Stomach (tissue), 8 donors: ENCODE measurements at regions not wholly inside any gene's neighbourhood (a gene's known extent, or its start where the extent isn't known, plus 50 kb on each side); places are given as distances from the start of the nearest gene placed in this dataset.
A peak's percentile ranks its signal among the peaks of the same experiment; 100 is the strongest.
"Not testable (repeated sequence)": the region's sequence is repeated elsewhere in the genome, so short reads cannot be mapped to it uniquely, and the experiment has no call there.

Experiments
- DNase-seq, 2 donors: peaks; one replicate each; pipeline versions ENCODE4 v3.0.0 to v3.0.0-alpha.2; 2013 to 2019
- H3K27ac ChIP-seq, 5 donors: fragments of 200-600 bp in 4 of 5; sonication (generic) in 4 of 5; one replicate each; pipeline ENCODE4 v1.5.1; 2013 to 2019; ENCODE audit warnings: mild to moderate bottlenecking in 1 of 5, moderate library complexity in 1 of 5
- H3K27me3 ChIP-seq, 3 donors: fragments of 200-600 bp; sonication (generic); one replicate each; pipeline ENCODE4 v1.5.1; 2017 to 2019; ENCODE audit warnings: mixed run types in 1 of 3
- H3K36me3 ChIP-seq, 4 donors: fragments of 200-600 bp; sonication (generic); 1 replicate in 3 of 4; 2 replicates in 1 of 4; pipeline ENCODE4 v1.5.1; 2016 to 2019
- H3K4me1 ChIP-seq, 4 donors: fragments of 200-600 bp; sonication (generic); one replicate each; pipeline ENCODE4 v1.5.1; 2016 to 2019
- H3K4me3 ChIP-seq, 4 donors: fragments of 200-600 bp; sonication (generic) in 3 of 4; one replicate each; pipeline ENCODE4 v1.5.1; 2016 to 2019; ENCODE audit warnings: mild to moderate bottlenecking in 1 of 4
- H3K9me3 ChIP-seq, 4 donors: fragments of 200-600 bp; sonication (generic); one replicate each; pipeline ENCODE4 v1.5.1; 2016 to 2019
- CTCF ChIP-seq, 7 experiments: fragments of 450-650 bp in 4 of 7; fragments of 200-600 bp in 3 of 7; sonication (generic) in 3 of 7; IDR thresholded peaks; one replicate each; pipeline ENCODE4 v1.5.1; 2016 to 2019; ENCODE audit warnings: antibody characterized with exemption in 7 of 7, control low read depth in 2 of 7, mild to moderate bottlenecking in 1 of 7
- EP300 ChIP-seq: sonication (generic); formaldehyde crosslinking; IDR thresholded peaks from one replicate; pipeline ENCODE4 v1.6.1; 2017; ENCODE audit warnings: antibody characterized with exemption
- POLR2A ChIP-seq, 4 donors: fragments of 450-650 bp; IDR thresholded peaks; one replicate each; pipeline ENCODE4 v1.6.1; 2016; ENCODE audit warnings: antibody characterized with exemption in 4 of 4, control low read depth in 2 of 4, mild to moderate bottlenecking in 1 of 4, moderate library complexity in 1 of 4
- POLR2AphosphoS5 ChIP-seq, 3 donors: sonication (generic); formaldehyde crosslinking; IDR thresholded peaks; one replicate each; pipeline ENCODE4 v1.6.1; 2016; ENCODE audit warnings: antibody characterized with exemption in 3 of 3
- WGBS, 5 donors: extraction: QIAGEN DNeasy Blood & Tissue Kit in 3 of 5; methylation state at CpG; one replicate each; pipeline versions ENCODE4 v1.1.5 to v1.1.7; 2013 to 2018; 5-methylcytosine and 5-hydroxymethylcytosine counted together
- intact Hi-C: fragments of 100-400 bp; cut with DNase I; formaldehyde crosslinking; loops from one replicate; pipeline ENCODE4 v1.15.1; 2023; ENCODE audit warnings: low total_unique reads
- donor health status: healthy with polysubstance abuse.
- donor health status: Bipolar disorder and iron deficiency.
- donor health status: healthy.

- intact Hi-C loops, result no loop called here
- no peaks in the 10 kb centered on the region for H3K36me3 ChIP-seq
- H3K9me3 ChIP-seq, result peaks cover 0 to 4% (median 0%) of the 10 kb centered on the region in 4 donors
- H3K27me3 ChIP-seq, result no peaks in the 10 kb centered on the region
- no peaks in the 10 kb centered on the region for H3K4me1 ChIP-seq
- DNase-seq, result no peak
- H3K27ac ChIP-seq, result no peak overlapping the region
- TF ChIP-seq POLR2A (IDR thresholded peaks at IDR 0.05) (no peak), CTCF (IDR thresholded peaks at IDR 0.05) (no peak), POLR2AphosphoS5 (IDR thresholded peaks at IDR 0.05) (no peak), EP300 (no peak)
- H3K4me3 ChIP-seq, result no peak overlapping the region
Observed at GRCh38 chr6:67768972-67769371, 866.1 kb upstream of the ADGRB3 start.

GRCh38 chr6:67767046-67767822, 867.8 kb upstream of the ADGRB3 start:
- H3K27me3 ChIP-seq, intact Hi-C loops, H3K4me1 ChIP-seq, DNase-seq, H3K4me3 ChIP-seq, H3K27ac ChIP-seq, H3K36me3 ChIP-seq, H3K9me3 ChIP-seq: not testable (repeated sequence)
- 78 to 89% (median 84%) methylated on average over 4 of the region's 4 CpGs for WGBS, 5 donors

- WGBS, 5 donors, result 7 to 48% (median 42%) methylated on average over 1 of the region's 1 CpG
Observed at GRCh38 chr6:67766057-67766456, 869.0 kb upstream of the ADGRB3 start.

GRCh38 chr6:67759001-67759400, 876.1 kb upstream of the ADGRB3 start:
- peaks cover 0 to 17% (median 7%) of the 10 kb centered on the region in 4 donors for H3K9me3 ChIP-seq
- 52 to 74% (median 63%) methylated on average over 1 of the region's 1 CpG for WGBS, 5 donors
- H3K4me3 ChIP-seq, result no peak overlapping the region
- no peak overlapping the region for H3K27ac ChIP-seq
- intact Hi-C loops, result no loop called here
- H3K4me1 ChIP-seq, result no peaks in the 10 kb centered on the region
- TF ChIP-seq EP300 (no peak), POLR2A (IDR thresholded peaks at IDR 0.05) (no peak), CTCF (IDR thresholded peaks at IDR 0.05) (no peak), POLR2AphosphoS5 (IDR thresholded peaks at IDR 0.05) (no peak)
- DNase-seq, result no peak
- H3K36me3 ChIP-seq, result no peaks in the 10 kb centered on the region
- H3K27me3 ChIP-seq, result no peaks in the 10 kb centered on the region

More at GRCh38 chr6:67766057-67766456, 869.0 kb upstream of the ADGRB3 start:
- no peaks in the 10 kb centered on the region for H3K4me1 ChIP-seq
- TF ChIP-seq POLR2AphosphoS5 (IDR thresholded peaks at IDR 0.05) (no peak), CTCF (IDR thresholded peaks at IDR 0.05) (no peak), POLR2A (IDR thresholded peaks at IDR 0.05) (no peak), EP300 (no peak)
- H3K27ac ChIP-seq, result no peak overlapping the region
- no peaks in the 10 kb centered on the region for H3K27me3 ChIP-seq
- no peak overlapping the region for H3K4me3 ChIP-seq
- H3K36me3 ChIP-seq, result no peaks in the 10 kb centered on the region
- H3K9me3 ChIP-seq, result peaks cover 0 to 4% (median 0%) of the 10 kb centered on the region in 4 donors
- intact Hi-C loops, result no loop called here
- peak in 1 of 2 donors; percentile 4 for DNase-seq

GRCh38 chr6:67757465-67758033, 877.5 kb upstream of the ADGRB3 start:
- Histone ChIP-seq H3K4me1 (no peaks in the 10 kb centered on the region), H3K27ac (no peak overlapping the region), H3K36me3 (no peaks in the 10 kb centered on the region), H3K4me3 (no peak overlapping the region), H3K27me3 (no peaks in the 10 kb centered on the region), H3K9me3 (peaks cover 0 to 17% (median 7%) of the 10 kb centered on the region in 4 donors)
- TF ChIP-seq CTCF (IDR thresholded peaks at IDR 0.05), result no peak
- TF ChIP-seq POLR2AphosphoS5 (IDR thresholded peaks at IDR 0.05), result no peak
- no peak for TF ChIP-seq POLR2A (IDR thresholded peaks at IDR 0.05)
- DNase-seq, result no peak
- WGBS, 5 donors, result 52 to 81% (median 63%) methylated on average over 2 to 3 of the region's 3 CpGs
- intact Hi-C loops, result no loop called here
